ENCODE measurements at regions not wholly inside any gene's neighbourhood (a gene's known extent, or its start where the extent isn't known, plus 50 kb on each side); places are given as distances from the start of the nearest gene placed in this dataset.

- DNase-seq (ENCODE audit: low spot score), result no peak
These were observed 903.4 kb downstream of the TECRL start for GRCh38 chr4:63505714-63506460.

- no peak for DNase-seq (ENCODE audit: low spot score)
These were observed 916.0 kb downstream of the TECRL start for GRCh38 chr4:63493265-63493664.

DNA sequence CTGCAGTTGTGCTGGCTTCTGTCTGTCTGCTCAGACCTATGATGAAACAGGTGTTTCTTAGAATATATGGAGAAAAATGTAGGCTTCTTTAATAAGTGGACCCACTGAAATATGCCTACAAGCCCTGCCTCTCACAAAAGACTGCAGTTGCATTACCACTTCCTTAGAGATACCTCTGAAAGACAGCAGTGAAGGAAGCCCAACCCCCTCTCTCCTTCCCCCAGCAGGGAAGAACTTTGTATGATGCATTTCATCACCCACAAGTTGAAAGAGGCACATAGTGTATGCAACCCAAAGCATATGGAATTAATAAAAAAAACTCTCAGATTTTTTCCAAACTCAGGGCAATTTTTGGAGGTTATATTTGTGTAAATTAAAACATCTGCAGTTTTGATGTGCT, 916.7 kb downstream of the TECRL start:
- DNase-seq (ENCODE audit: low spot score), result no peak

GRCh38 chr4:63464393-63464792, 944.9 kb downstream of the TECRL start:
- DNase-seq (ENCODE audit: low spot score), result no peak

DNA sequence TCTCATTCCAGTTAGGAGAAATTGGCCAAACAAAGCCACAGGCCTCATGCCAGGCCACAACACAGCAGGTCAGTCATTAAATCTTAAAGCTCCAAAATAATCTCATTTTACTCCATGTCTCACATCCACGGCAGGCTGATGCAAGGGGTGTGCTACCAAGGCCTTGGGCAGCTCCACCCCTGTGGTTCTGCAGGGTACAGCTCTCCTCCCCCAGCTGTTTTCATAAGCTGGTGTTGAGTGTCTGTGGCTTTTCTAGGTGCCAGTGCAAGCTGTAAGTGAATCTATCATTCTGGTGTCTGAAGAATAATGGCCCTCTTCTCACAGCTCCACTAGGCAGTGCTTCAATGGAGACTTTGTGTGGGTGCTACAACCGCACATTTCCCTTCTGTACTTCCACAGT, 949.2 kb downstream of the TECRL start:
- DNase-seq (ENCODE audit: low spot score), result no peak

- no peak for DNase-seq (ENCODE audit: low spot score)
These were observed 949.9 kb downstream of the TECRL start for GRCh38 chr4:63459329-63459728.

GRCh38 chr4:63458010-63458409, 951.2 kb downstream of the TECRL start:
- no peak for DNase-seq (ENCODE audit: low spot score)

GRCh38 chr4:63440236-63440635, 969.0 kb downstream of the TECRL start:
- DNase-seq (ENCODE audit: low spot score), result no peak

- DNase-seq (ENCODE audit: low spot score), result no peak
These were observed 979.1 kb downstream of the TECRL start for GRCh38 chr4:63430105-63430504.

- no peak for DNase-seq (ENCODE audit: low spot score)
These were observed 1013.0 kb downstream of the TECRL start for GRCh38 chr4:63396269-63396668.

GRCh38 chr4:63393544-63393943, 1015.7 kb downstream of the TECRL start:
- no peak for DNase-seq (ENCODE audit: low spot score)

- no peak for DNase-seq (ENCODE audit: low spot score)
These were observed 1029.3 kb downstream of the TECRL start for GRCh38 chr4:63379750-63380522.

DNA sequence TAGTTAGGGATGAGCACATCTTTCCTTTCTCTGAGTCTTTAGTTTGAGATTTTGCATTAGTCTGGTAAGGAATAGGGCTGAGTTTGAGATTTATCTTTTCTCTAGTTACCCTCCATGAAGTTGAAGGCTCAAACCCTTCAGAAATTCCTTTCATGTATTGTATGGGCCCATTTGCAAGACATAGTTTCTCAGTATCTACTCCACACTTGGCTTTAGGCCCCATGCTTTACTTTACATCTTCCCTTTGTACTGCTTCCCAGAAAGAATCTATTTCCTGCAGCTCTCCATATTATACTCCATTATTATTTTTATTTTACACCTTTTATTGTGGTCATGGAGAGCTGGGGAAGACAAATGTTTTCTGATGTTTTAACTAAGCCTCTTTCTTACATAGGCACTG, 1038.2 kb downstream of the TECRL start:
- no peak for DNase-seq (ENCODE audit: low spot score)

DNA sequence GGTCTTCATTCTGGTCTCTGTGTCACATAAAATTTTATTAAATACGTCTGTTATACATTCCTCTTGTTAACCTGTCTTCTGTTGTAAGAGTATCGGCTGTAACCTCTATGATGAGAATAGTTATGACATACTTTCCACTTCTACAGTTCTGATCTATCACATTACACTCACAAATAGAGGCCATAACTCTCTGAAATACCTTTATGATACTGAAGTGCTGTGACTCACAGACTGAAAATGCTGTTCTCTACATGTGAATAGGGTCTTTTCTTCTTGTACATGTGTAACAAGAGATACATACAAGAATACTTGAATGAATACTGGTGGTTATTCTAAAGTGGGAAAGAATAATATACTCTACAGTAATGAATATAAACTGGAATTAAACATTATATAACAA, 1047.6 kb downstream of the TECRL start:
- DNase-seq (ENCODE audit: low spot score), result no peak

GRCh38 chr4:63361066-63361465, 1048.2 kb downstream of the TECRL start:
- DNase-seq (ENCODE audit: low spot score), result no peak

- DNase-seq (ENCODE audit: low spot score), result no peak
These were observed 1059.6 kb downstream of the TECRL start for GRCh38 chr4:63349674-63350025.

GRCh38 chr4:63348735-63349673, 1060.2 kb downstream of the TECRL start:
- DNase-seq (ENCODE audit: low spot score), result no peak

GRCh38 chr4:63325140-63325539, 1084.1 kb downstream of the TECRL start:
- no peak for DNase-seq (ENCODE audit: low spot score)

- no peak for DNase-seq (ENCODE audit: low spot score)
These were observed 1092.6 kb downstream of the TECRL start for GRCh38 chr4:63316633-63317032.

GRCh38 chr4:63315651-63316050, 1093.6 kb downstream of the TECRL start:
- DNase-seq (ENCODE audit: low spot score), result no peak

DNA sequence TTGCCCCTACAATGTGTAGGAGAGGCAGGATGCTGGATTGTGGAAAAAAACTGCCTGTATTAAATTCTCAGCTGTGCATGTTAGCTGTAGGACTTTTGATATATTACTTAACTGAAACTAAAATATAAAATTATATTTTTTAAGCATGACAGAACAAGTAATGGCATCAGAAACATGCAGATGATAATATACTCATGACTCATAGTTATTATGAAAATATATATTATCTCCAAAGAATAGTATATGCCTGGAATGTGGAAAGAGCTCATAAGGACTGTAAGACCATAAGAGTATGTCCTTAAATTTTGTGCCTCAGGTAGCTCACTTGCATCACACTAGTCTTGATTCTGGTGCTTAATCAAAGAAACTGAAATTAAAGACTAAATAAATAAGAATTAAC, 1100.6 kb downstream of the TECRL start:
- no peak for DNase-seq (ENCODE audit: low spot score)

DNA sequence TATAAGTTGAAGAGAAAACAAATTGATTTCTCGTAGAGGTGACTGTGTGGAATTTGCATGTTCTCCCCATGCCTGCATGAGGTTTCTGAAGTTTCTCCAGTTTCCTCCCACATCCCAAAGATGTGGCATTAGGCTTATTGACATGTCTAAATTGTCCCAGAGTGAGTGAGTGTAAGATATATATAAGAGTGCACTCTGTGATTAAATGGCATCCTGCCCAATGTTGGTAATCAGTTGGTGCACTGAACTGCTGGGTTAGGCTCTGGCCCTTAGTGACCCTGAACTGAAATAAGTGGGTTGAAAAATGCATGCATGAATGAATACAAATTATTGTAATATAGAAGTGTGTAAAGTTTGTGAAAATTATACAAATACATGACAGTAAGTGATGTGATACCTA, 1106.5 kb downstream of the TECRL start:
- no peak for DNase-seq (ENCODE audit: low spot score)

Data from mesenteric fat pad (tissue), 1 donor.